NB4 (cell line): ENCODE measurements at regions not wholly inside any gene's neighbourhood (a gene's known extent, or its start where the extent isn't known, plus 50 kb on each side); places are given as distances from the start of the nearest gene placed in this dataset.

Source experiments
- CTCF ChIP-seq: IDR thresholded peaks from one replicate; pipeline ENCODE4 v1.5.1; 2012; ENCODE audit warnings: low read depth, low read length
- MAX ChIP-seq: IDR thresholded peaks from 2 replicates; pipeline ENCODE4 v1.6.1; 2011; ENCODE audit warnings: low read depth, low read length

- TF ChIP-seq CTCF, result no peak
- TF ChIP-seq MAX, result 0 out of 2 replicates have a peak, but pooled peaks have one; percentile 4
Observed at GRCh38 chr10:69739634-69740033, 62.1 kb upstream of the COL13A1 start.
